ENCODE measurements at regions not wholly inside any gene's neighbourhood (a gene's known extent, or its start where the extent isn't known, plus 50 kb on each side); places are given as distances from the start of the nearest gene placed in this dataset.
"Not testable (repeated sequence)": the region's sequence is repeated elsewhere in the genome, so short reads cannot be mapped to it uniquely, and the experiment has no call there.

- peak; percentile 6 for DNase-seq
These were observed 246.9 kb downstream of the CYLC2 start for GRCh38 chr9:103242025-103242424.

DNA sequence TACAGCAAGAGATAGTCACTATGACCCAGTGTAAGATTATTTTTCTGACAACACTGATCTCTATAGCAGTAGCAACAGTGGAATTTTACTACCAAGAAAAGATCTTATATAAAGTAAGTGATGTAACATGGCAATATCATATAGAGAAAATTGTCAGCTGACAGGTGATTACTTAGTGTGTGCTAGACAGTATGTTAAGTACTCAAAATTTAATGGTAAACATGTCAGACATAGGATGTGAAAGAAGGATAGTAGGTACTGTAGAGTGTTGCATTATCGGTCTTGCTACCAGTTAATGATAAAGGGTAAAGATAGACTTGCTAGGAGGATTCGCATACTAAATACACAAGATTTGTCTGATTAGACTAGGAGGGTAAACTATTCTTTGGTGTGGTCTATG lies 247.4 kb downstream of the CYLC2 start:
- DNase-seq: no peak

DNA sequence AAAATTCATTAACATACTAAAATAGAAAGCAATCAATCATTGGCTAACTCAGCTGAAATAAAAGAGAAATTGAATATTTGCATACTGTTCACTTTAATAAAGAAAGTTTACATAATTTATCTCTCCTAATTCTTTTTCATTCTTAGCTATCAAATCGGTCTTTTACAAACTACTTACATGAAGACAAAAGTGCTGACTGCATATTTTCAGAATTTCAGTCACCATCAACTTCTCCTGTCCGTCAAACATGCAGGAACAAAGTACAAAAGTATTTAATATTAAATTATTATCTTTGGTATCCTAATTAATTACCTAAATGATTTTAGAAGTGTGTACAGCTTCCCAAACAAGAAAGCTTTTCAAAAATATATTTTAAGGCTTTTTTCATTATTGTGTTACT lies 248.4 kb downstream of the CYLC2 start:
- DNase-seq: no peak

DNA sequence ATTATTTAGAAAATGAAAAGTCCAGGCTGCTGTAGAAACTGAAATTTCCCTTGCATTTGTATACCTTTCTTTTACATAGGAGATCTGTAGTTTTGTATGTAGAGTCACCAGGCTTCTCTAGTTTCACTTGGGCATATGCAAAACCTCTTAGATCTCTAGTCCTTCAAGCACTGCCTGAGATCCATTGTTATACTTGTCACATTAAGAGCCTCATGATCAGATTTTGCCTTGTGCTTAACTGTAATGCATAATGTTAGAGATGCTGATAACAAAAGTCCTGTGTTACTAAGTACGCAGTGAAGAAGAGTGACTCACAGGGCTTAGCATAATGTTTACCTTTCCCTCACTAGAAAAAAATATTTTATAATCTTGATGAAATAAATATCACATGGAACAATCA lies 250.2 kb downstream of the CYLC2 start:
- no peak for DNase-seq

GRCh38 chr9:103261951-103262350 lies 266.8 kb downstream of the CYLC2 start:
- no peak for DNase-seq

DNA sequence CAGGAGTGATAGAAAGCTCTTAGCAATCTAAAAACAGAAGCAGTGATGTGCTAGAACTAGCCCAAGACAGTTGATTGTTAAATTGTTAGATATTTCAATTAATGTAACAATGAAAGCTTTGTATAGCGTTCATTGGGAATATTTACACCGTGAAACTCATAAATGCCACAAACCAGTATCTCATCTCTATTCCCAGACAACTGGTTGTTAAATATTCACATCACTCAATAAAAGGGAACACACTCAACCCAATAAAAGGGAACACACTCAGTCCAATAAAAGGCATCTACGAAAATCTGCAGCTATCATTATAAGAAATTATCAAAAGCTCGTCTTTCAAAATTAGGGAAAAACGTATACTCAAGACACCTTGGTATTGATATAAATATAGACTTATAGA lies 270.9 kb downstream of the CYLC2 start:
- DNase-seq: no peak

GRCh38 chr9:103277240-103277639 lies 282.1 kb downstream of the CYLC2 start:
- DNase-seq: no peak

GRCh38 chr9:103281126-103281525 lies 286.0 kb downstream of the CYLC2 start:
- DNase-seq: no peak

DNA sequence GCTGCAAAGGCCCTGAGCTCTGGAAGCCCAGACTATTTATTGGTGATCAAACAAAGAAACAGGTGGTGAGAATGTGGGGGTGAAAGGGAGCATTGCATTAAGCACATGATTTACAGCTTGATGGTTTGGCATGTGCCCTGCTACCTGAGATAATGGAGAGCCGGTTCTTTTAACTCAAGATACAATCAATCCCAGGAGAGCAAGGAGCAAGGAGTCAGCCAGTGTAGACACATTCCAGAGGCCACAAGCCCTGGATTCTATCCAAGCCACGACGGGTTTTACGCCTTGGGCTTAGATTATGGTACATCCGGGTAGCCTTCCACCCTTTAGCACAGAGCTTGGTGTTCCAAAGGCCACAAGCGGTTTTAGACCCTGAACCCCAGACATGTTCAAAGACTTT lies 292.2 kb downstream of the CYLC2 start:
- no peak for DNase-seq

DNA sequence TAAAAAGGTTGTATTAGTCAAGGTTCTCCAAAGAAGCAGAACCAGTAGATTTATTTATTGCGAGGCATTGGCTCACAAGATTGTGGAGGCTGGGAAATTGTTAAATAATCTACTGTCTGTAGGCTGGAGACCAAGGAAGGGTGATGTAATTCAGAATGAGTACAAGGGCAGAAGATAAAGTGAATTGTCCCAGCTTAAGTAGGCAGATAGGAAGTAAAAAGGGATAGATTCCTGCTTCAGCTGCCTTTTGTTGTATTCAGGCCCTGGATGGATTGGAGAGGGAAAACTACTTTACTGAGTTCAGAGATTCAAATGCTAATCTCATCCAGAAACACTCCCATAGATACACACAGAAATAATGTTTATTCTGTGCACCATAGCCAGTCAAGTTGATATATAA lies 301.1 kb downstream of the CYLC2 start:
- no peak for DNase-seq

- no peak for DNase-seq
These were observed 305.9 kb downstream of the CYLC2 start for GRCh38 chr9:103301051-103301450.

DNA sequence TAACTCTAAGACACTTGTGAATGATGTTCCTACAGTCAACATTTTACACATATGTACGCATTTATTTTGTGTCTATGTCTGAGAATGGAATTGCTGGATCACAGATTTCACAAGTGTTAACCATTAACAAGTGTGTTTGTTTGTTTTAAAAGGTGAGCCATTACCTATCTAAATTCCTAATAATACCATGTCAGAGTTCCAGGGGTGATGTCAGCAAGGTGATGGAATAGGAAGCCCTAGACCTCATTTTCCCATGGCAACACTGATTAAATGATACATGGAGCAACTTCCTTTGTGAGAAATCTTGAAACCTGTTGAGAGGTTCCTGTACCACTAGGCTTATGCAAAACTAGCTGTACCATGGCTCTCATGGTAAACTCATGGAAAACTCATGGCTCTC lies 309.7 kb downstream of the CYLC2 start:
- DNase-seq: no peak

DNA sequence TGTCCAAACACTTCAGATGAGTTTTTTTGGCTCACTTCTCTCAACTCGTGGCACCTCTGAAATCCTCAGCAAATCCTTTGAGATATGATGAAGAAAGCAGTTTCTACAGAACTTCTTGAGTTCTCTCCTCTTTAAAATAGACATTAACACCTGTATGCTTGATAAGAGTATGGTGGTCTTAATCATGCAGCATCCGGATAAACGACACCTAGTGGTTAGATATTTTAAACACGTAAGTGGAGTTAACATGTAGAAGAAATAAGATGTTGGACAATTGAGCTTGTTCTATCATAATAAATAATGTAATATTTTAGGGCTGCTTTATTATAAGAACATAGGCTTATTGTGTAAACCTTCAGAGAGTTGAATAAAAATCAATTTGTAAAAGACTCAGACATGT lies 324.8 kb downstream of the CYLC2 start:
- no peak for DNase-seq

- no peak for DNase-seq
These were observed 328.6 kb downstream of the CYLC2 start for GRCh38 chr9:103323699-103324098.

DNA sequence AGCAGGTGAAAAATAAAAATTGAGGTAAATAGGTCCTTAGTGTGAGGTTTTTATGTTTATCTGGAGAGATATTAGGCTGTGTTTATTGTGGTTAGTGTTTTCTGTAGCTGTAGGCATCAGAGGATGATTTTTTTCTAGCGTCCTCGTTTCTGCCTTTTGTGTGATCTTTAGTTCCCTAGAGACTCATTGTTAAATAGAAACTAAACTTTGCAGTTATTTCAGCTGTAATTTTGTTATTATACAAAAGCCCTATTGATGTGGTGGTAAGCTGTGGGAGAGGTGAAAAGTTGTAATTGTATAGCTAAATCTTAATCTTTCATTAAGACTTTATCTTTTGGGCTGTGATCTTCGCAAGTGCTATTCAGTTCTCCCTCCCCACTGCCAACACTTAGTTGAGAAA lies 340.3 kb downstream of the CYLC2 start:
- DNase-seq: no peak

- no peak for DNase-seq
These were observed 359.9 kb downstream of the CYLC2 start for GRCh38 chr9:103355000-103355399.

DNA sequence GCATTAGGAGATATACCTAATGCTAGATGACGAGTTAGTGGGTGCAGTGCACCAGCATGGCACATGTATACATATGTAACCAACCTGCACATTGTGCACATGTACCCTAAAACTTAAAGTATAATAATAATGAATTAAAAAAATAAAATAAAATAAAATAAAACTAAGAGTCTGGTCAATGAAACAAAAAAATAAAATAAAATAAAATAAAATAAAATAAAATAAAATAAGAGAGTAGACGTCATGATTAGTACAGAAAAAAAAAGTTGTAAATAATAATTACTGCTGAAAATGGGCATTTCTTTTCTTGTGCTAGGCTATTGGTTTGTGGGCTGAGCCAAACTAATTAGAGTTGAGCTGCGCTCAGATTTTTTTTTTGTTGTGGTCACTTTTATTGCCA lies 362.8 kb downstream of the CYLC2 start:
- DNase-seq: not testable (repeated sequence)

GRCh38 chr9:103361906-103362305 lies 366.8 kb downstream of the CYLC2 start:
- no peak for DNase-seq

GRCh38 chr9:103362986-103363385 lies 367.9 kb downstream of the CYLC2 start:
- DNase-seq: no peak

DNA sequence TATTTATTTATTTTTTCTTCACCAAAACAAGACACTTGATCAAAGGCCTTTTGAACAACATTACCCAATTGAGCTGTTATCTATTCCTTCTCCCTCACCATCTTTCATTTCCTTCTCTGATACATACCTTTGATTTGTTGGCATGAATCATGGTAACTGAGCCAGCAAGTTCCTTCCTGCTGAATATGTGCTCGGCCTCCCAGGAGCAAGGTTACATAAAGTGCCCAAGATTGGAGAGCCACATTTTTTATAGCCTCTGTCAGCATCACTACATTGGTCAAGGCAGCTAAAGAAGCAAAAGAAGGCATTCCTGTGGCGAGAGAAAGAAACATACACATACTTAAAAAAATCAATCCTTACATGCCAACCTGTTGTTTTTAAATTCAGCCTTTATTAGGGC lies 369.6 kb downstream of the CYLC2 start:
- DNase-seq: no peak

DNA sequence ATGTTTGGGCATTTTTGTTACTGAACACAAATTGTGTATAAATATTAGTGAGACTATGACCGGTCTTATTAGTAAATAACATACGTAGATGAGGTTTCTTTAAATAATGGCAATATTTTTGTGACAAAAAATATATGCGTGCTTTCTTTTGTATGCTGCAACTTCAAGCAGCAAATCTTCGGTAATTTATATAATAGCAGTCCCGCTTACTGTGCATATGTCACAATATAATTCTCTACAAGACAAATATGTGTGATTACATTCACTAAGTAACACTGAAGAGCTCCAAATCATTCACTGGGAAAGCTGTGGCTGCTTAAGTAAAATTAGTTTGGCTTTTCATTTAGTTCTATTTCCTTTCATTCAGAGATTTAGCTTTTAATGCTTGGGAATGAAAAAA lies 376.0 kb downstream of the CYLC2 start:
- no peak for DNase-seq

GRCh38 chr9:103372828-103373227 lies 377.7 kb downstream of the CYLC2 start:
- DNase-seq: no peak

DNA sequence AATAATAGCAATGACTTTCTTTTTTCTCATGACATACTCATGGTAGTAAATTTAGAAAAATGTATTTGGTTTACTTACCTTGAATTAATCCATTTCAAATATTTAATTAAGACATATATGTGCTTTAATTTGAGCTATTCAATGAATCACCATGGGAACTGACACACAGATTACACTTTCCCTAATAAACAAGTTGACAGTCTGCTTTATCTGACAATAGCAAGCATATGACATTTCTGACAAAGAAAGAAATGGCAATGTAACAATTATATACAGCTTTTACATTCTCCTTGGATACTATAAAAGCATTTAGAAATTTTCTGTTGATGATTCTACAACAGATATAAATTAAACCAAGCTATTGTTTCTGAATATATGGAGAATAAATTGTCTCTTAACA lies 382.5 kb downstream of the CYLC2 start:
- DNase-seq: no peak

DNA sequence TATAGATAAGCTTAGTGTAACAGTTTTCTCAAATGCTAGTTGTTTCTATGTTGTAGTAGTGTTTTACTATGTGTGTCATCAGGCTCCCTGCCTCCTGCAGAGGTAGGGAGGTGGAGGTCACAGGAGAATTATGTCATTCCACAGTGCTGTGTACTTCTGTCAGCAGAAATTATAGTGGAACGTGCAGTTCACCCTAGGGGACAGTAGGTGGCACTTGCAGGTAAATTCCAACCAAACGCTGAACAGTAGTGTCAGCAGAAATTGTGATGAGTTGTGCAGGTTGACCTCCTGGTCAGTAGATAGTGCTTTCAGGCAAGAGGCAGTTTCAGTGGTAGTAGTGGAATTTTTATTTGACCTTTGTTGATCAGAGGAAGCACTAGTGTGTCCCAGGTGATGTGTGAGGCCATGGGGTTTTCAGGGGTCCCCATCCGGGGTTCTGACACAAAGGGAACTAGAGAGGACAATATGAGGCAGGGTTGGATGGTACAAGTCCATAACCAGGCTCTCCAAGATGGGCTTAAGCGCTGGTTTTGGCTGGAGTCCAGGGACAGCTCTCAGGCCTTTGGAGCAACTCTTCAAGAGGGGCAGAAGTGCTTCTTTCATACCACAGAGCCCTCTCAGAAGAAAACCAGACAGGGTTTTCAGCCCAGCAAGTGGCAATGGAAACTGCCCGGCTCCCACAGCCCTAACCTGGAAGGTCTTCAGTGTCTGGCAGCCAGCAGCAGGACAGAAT lies 402.9 kb downstream of the CYLC2 start:
- DNase-seq: peak; percentile 44

GRCh38 chr9:103399535-103399934 lies 404.4 kb downstream of the CYLC2 start:
- no peak for DNase-seq
